GM12873 (cell line): ENCODE measurements at regions not wholly inside any gene's neighbourhood (a gene's known extent, or its start where the extent isn't known, plus 50 kb on each side); places are given as distances from the start of the nearest gene placed in this dataset.

Experiments
- TF ChIP-seq, protein P1 (sequence below): IDR thresholded peaks from 2 replicates; pipeline ENCODE4 v1.5.1; 2012; ENCODE audit warnings: low read depth, mild to moderate bottlenecking, moderate library complexity, low read length, control low read depth; ENCODE audit not compliant: insufficient read depth; ENCODE audit errors: missing control alignments

DNA sequence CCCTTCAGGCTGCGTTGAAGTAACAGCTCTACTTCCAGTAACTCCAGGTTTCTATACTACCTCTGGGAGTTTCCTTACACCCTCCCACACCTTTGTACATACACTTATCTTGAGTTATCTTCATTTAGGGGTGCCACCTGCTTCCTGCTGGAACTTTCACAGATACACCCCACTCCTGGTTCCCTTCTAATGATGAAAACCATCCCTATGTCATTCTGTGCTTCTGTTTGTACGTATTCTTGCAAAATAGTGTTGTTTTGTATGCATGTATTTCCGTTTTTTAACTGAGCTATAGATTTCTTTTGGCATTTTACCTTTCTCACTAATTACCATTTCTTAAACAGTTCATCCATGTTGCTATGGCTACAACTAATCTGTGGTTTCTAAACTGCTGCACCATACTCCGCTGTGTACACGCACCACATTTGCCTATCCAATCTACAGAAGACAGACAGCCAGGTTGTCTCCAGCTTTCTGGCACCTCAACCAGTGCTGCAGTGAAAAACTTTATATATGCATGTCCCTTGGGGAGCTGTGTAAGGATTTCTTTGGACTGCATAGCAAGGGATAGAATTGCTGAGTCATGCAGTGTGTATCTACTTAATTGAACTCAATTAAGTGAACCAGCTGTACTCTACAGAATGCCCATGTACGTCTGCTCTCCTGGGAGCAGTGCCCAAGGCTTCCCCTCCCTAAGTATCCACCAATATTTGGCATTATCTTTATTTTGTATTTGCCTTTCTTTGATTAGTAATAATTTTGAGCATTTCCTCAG is 61.4 kb upstream of the ST8SIA2 start:
- TF ChIP-seq, protein P1, sequence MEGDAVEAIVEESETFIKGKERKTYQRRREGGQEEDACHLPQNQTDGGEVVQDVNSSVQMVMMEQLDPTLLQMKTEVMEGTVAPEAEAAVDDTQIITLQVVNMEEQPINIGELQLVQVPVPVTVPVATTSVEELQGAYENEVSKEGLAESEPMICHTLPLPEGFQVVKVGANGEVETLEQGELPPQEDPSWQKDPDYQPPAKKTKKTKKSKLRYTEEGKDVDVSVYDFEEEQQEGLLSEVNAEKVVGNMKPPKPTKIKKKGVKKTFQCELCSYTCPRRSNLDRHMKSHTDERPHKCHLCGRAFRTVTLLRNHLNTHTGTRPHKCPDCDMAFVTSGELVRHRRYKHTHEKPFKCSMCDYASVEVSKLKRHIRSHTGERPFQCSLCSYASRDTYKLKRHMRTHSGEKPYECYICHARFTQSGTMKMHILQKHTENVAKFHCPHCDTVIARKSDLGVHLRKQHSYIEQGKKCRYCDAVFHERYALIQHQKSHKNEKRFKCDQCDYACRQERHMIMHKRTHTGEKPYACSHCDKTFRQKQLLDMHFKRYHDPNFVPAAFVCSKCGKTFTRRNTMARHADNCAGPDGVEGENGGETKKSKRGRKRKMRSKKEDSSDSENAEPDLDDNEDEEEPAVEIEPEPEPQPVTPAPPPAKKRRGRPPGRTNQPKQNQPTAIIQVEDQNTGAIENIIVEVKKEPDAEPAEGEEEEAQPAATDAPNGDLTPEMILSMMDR: no peak

DNA sequence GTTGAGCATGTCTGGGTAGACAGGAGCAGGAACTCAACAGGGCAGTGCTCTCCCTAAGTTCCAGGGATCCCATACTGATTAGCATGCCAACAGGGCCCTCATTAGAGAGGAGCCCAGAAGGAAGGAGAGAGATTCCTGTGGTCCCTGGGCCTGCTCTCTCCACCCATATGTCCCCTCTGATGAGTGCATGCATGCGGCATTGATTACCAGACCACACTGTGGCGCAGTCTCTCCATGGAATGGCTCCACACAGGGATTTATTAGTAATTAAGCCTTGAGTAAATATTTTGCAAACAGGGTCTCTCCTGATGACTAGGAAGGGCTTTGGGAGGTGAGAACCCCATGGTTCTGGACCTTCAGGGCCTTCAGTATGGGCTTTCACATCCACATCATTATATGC is 60.0 kb upstream of the ST8SIA2 start:
- TF ChIP-seq, protein P1: peak; percentile 3

DNA sequence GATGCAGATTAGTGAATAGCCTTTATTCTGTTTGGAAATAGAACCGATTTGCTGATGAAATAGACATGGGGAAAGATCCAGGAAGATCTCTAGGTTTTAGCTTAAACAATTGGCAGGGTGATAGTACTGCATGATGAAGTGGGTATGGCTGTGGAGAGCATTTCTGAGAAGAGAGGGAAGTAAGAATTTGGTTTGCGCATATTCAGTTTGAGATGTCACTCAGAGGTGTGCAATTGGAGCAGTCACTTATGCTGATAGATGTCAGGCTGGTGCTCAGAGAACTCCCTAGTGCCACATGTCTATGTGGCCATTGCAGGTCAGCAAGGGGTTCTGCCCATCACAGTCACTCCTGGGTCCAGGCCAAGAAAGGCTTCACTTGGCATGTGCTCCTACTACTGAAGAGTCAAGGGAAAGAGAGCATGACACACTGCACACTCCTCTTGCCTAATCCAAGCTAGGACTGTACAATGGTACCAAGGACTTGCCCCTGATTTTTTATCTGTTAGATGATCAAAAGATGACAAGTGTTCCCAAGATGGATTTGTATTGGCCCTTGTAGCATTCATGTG is 57.2 kb upstream of the ST8SIA2 start:
- TF ChIP-seq, protein P1: no peak

DNA sequence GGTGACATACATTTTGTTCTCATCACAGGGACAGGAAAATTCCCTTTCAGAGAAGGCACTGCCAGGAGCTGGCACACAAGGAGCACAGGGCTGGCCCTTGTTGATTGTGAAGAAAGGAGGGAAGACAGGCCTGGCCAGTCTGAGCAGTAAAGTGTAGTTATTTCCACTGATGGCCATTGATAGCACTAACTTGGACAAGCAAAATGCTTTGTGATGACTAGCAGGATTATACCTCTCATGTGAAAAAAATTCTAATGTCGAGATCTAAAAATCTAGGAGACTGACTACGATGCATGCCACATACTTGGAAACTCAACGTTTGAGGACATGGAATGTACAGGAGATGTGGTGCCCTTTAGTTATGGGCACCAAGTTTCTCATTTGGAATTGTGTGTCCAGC is 54.3 kb upstream of the ST8SIA2 start:
- TF ChIP-seq, protein P1: no peak
